Smooth muscle cell (in vitro differentiated cells): ENCODE measurements at regions not wholly inside any gene's neighbourhood (a gene's known extent, or its start where the extent isn't known, plus 50 kb on each side); places are given as distances from the start of the nearest gene placed in this dataset.

ENCODE experiments used
- DNase-seq: peaks from one replicate; lab custom pipeline; 2025; ENCODE audit not compliant: unreplicated experiment; lab: John Stamatoyannopoulos, UW
- H2AFZ ChIP-seq: fragments of 200-600 bp; sonication (generic); 2 replicates; pipeline ENCODE4 v1.6.0; 2016; ENCODE audit warnings: antibody characterized with exemption, low read depth, mild to moderate bottlenecking
- H3F3A ChIP-seq: fragments of 200-600 bp; sonication (generic); 2 replicates; pipeline ENCODE4 v1.6.0; 2017; ENCODE audit warnings: antibody characterized with exemption, low read depth
- H3K27ac ChIP-seq: fragments of 200-600 bp; sonication (generic); 2 replicates; pipeline ENCODE4 v1.5.1; 2016; ENCODE audit warnings: low read depth, mild to moderate bottlenecking
- H3K27me3 ChIP-seq: fragments of 200-600 bp; sonication (generic); 2 replicates; pipeline ENCODE4 v1.6.1; 2016; ENCODE audit warnings: low read depth, mild to moderate bottlenecking
- H3K36me3 ChIP-seq: fragments of 200-600 bp; sonication (generic); 2 replicates; pipeline ENCODE4 v1.5.1; 2016; ENCODE audit warnings: low read depth
- H3K4me1 ChIP-seq: fragments of 200-600 bp; sonication (generic); 2 replicates; pipeline ENCODE4 v1.5.1; 2016; ENCODE audit warnings: low read depth
- H3K4me2 ChIP-seq: fragments of 200-600 bp; sonication (generic); 2 replicates; pipeline ENCODE4 v1.6.0; 2016; ENCODE audit warnings: mild to moderate bottlenecking
- H3K4me3 ChIP-seq: fragments of 200-600 bp; sonication (generic); 2 replicates; pipeline ENCODE4 v1.5.1; 2016; ENCODE audit warnings: mild to moderate bottlenecking
- H3K79me2 ChIP-seq: fragments of 200-600 bp; sonication (generic); 2 replicates; pipeline ENCODE4 v1.6.0; 2016; ENCODE audit warnings: low read depth, mild to moderate bottlenecking
- H3K9ac ChIP-seq: fragments of 200-600 bp; sonication (generic); 2 replicates; pipeline ENCODE4 v1.6.0; 2016; ENCODE audit warnings: low read depth
- H3K9me3 ChIP-seq: fragments of 200-600 bp; sonication (generic); replicated peaks from 2 replicates; pipeline ENCODE4 v1.5.1; 2016; ENCODE audit warnings: low read depth
- H4K20me1 ChIP-seq: fragments of 200-600 bp; sonication (generic); 2 replicates; pipeline ENCODE4 v1.6.0; 2016; ENCODE audit warnings: low read depth
- CTCF ChIP-seq: fragments of 200-600 bp; sonication (generic); IDR thresholded peaks from 2 replicates; pipeline ENCODE4 v1.5.1; 2017; ENCODE audit warnings: borderline replicate concordance, mild to moderate bottlenecking, antibody characterized with exemption; ENCODE audit not compliant: insufficient read depth, poor library complexity, severe bottlenecking
- WGBS: methylation state at CpG from one replicate; pipeline ENCODE4 v1.1.7; 2016; ENCODE audit warnings: low lambda C conversion rate; 5-methylcytosine and 5-hydroxymethylcytosine counted together

GRCh38 chr15:39448409-39448808, 132.5 kb upstream of the THBS1 start:
- Histone ChIP-seq H4K20me1 (no peaks in the 10 kb centered on the region), H3K9ac (no peak overlapping the region), H3K36me3 (no peaks in the 10 kb centered on the region), H3K27me3 (no peaks in the 10 kb centered on the region), H2AFZ (no peak overlapping the region), H3K27ac (no peak overlapping the region), H3K4me2 (no peak overlapping the region), H3K9me3 (no peaks in the 10 kb centered on the region), H3K79me2 (no peaks in the 10 kb centered on the region), H3F3A (no peaks in the 10 kb centered on the region), H3K4me3 (no peak overlapping the region), H3K4me1 (no peaks in the 10 kb centered on the region)
- TF ChIP-seq CTCF: no peak
- 80% methylated on average over 4 of the region's 4 CpGs for WGBS
- DNase-seq: no peak

GRCh38 chr15:39451121-39451688, 129.7 kb upstream of the THBS1 start:
- no peak overlapping the region for H3K4me2 ChIP-seq
- H3K4me3 ChIP-seq: no peak overlapping the region
- no peaks in the 10 kb centered on the region for H3K79me2 ChIP-seq
- peaks cover 4% of the 10 kb centered on the region for H3F3A ChIP-seq
- no peaks in the 10 kb centered on the region for H3K9me3 ChIP-seq
- H3K4me1 ChIP-seq: no peaks in the 10 kb centered on the region
- 77% methylated on average over 1 of the region's 1 CpG for WGBS
- no peaks in the 10 kb centered on the region for H3K36me3 ChIP-seq
- DNase-seq: no peak
- no peak for TF ChIP-seq CTCF
- no peak overlapping the region for H3K27ac ChIP-seq
- no peaks in the 10 kb centered on the region for H3K27me3 ChIP-seq
- H2AFZ ChIP-seq: no peak overlapping the region
- H3K9ac ChIP-seq: no peak overlapping the region
- H4K20me1 ChIP-seq: no peaks in the 10 kb centered on the region

GRCh38 chr15:39451871-39452270, 129.0 kb upstream of the THBS1 start:
- Histone ChIP-seq H3K4me1 (no peaks in the 10 kb centered on the region), H3K4me2 (no peak overlapping the region), H3K27ac (no peak overlapping the region), H3F3A (peaks cover 4% of the 10 kb centered on the region), H3K36me3 (no peaks in the 10 kb centered on the region), H3K9ac (no peak overlapping the region), H4K20me1 (no peaks in the 10 kb centered on the region), H3K4me3 (no peak overlapping the region), H3K79me2 (no peaks in the 10 kb centered on the region), H3K27me3 (no peaks in the 10 kb centered on the region), H2AFZ (no peak overlapping the region), H3K9me3 (no peaks in the 10 kb centered on the region)
- DNase-seq: no peak
- TF ChIP-seq CTCF: no peak
- WGBS: 78% methylated on average over 7 of the region's 7 CpGs

DNA sequence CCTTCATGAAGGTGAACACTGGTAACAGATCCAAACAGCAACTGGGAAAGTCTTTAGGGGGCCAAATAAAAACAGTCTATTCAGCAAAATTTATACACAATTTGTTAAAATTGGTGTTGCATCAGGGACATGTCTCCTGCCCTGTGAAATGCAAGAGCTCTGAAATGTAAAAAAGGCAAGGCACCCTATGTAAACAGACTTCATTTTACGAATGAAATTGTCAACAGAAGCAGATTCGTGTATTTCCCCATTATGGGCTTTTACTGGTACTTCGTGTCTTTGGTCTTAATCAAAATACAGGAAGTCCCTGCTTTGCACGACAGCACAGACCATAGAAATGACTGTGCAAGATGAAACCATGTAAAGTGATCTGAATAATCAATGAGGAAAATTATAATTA, 127.3 kb upstream of the THBS1 start:
- WGBS: 25% methylated on average over 4 of the region's 4 CpGs
- DNase-seq: no peak
- no peak for TF ChIP-seq CTCF
- Histone ChIP-seq H2AFZ (peak overlapping the region; percentile 40), H3K27ac (peak overlapping the region; percentile 51), H3K4me1 (no peaks in the 10 kb centered on the region), H3K4me3 (no peak overlapping the region), H3K9me3 (no peaks in the 10 kb centered on the region), H3K9ac (no peak overlapping the region), H4K20me1 (no peaks in the 10 kb centered on the region), H3K79me2 (no peaks in the 10 kb centered on the region), H3K4me2 (no peak overlapping the region), H3K36me3 (no peaks in the 10 kb centered on the region), H3K27me3 (no peaks in the 10 kb centered on the region), H3F3A (peaks cover 4% of the 10 kb centered on the region)
